HG02885 (cell line): ENCODE measurements at regions not wholly inside any gene's neighbourhood (a gene's known extent, or its start where the extent isn't known, plus 50 kb on each side); places are given as distances from the start of the nearest gene placed in this dataset.

Source experiments
- ATAC-seq: cut with Tn5 transposase; IDR thresholded peaks from one replicate; pipeline ENCODE4 v1.9.1; 2021; ENCODE audit warnings: mild to moderate bottlenecking; ENCODE audit not compliant: unreplicated experiment, poor library complexity

DNA sequence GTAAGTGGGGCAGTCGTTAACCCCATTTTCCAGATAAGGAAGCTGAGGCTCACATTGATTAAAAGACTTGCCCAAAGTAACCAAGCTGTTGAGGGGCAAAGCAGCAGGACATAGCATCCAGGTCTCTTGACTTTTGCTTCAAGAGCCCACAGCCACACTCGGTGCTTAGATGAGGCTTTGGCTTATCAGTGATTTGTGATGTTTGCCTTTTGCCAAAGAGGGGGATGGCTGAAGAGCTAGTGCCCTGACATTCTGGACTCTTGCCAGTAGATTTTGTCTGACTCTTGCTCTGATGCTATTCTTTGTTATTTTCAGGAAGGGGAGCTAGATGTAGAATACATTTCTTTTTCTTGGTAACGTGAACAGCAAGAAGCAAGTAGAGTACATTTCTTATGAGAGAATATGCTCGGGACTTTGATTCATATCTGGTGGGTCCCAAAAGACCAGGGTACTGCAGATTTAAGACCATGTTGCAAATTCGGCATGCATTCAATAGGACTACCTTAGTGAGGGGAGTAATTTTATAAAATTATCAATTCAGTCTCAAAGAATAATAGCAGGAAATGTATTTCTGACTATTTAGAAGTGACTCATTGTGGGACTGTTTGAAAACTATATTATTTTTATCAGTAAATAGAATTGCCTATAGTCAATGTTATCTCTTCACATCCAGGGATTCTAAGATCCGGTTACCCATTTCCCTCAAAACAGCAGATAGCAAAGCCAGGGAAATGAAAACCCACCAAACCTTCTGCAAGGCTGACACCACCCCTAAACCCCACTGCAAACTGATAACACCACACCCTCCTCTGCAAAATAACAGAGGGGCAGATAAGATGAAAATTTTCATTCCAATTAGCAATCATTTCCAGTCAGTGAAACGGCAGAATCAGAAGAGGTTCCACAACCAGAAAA is 180.0 kb upstream of the BMPER start:
- ATAC-seq: no peak

DNA sequence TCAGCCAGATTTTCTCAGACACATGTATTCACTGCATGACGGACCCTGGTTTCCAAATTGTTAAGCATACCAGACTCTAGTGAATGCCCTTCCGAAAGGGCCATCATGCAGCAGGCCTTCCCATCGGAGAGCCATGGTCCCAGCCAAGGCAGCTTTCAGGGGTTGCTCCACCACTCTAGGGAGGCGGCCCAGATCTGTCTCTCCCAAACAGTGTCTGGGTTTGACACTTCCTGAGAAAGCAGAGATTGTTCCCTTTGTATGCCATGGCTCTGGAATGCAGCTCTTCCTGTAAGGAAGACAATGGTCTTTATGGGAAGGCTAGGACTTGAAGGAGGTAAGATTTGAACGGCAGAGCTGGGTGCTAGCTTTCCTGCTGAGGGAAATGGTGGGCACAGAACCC is 178.8 kb upstream of the BMPER start:
- ATAC-seq: no peak

DNA sequence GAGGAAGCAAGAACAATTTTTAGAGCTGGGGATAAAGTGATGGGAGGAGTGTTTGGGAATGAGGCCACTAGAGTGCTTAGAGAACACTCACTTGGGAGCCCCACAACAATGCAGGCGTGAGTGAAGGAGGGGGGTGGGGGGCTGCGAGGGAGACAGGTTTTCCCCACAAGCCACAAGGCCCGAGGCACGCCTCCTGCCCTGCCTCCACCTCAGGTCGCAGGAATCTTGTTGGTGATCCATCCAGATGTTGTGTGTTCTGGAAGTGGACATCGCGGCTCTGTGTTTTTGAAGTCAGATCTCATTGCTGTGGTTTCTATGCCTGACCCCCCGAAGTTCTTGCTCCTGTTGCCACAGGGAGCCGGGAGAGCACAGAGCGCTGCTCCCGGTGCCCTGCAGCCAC is 178.0 kb upstream of the BMPER start:
- no peak for ATAC-seq

DNA sequence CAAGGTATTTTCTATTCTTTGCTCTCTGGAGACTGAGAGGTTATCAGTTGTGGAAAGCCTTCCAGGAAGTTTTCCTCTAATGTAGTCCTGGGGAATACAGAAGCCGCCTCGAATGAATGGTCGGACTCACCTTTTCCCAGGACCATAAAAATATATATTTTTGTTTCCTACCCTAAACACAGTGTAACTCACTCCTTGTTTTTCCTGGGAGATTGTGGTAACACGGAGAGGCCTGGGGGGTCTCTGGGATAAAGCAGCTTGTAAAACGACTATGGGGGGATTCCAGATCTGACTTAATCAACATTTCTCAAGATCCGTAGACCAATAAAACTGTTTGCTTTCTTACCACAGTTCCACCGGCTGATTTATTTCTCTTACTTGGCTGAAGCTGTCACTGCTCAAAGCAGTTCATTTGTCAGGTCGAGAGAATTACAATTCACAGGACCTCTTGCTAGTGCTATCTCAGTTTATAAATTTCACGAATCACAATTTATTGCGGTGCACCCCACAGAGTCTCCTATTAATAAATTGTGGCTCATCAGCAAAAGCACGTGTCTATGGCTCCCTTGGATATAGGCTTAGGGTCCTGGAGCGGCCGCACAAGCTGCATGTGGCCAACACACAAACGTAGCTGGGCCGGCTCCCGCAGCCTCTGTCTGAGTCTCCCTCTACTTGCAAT is 176.3 kb upstream of the BMPER start:
- no peak for ATAC-seq

DNA sequence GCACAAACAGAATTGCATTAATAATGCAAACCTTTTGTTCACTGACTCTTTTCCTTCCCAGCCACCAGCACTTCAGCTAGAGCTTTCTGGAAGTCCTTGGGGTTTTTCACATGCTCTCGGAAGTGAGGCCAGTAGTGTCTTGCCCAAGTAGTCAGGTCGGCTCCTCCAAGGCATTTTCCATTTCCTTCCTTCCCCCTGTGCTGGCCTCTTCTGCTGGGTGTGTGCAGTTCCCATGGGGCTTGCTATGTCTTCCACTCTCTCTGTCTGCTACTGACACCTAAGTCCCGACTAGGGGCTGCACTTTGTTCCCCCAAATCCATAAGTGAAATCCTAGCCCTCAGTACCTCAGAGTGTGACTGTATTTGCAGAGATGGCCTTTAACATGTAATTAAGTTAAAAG is 175.6 kb upstream of the BMPER start:
- ATAC-seq: no peak

DNA sequence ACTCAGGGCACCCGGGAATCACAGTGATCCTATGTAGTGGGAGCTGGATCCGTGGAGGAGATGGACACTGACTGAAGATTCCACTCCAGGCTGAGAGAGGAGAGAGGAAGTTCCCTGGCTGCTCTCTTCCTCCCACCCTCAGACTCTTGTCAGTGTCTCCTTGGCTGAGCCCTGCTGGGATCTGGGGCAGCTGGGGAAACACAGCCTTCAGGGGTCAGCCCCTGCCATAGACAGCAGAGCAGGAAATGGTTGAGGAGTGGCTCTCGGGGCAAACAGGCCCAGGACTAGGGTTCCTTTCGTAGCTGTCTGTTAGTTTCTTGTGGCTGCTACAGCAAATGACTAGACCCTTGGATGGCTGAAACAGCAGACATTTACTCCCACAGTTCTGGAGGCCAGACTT is 174.4 kb upstream of the BMPER start:
- ATAC-seq: no peak

DNA sequence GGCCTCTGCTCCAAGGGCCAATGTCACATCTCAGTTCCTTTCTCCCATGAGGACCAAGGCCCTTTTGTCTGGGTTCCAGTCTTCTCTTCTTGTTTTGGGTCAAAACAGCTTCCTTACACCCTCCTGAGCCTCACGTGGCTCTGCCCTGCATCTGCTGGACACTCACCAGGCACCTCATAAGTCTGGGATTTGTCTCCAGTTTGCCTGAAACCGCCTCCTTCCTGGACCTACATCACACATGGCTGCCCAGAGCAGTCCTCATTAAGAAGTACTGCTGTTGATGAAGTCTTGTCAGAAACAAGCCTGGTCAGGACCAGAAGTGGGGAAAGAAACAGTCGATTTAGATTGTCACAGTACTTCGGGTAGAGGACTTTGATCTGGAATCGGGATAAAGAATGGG is 173.4 kb upstream of the BMPER start:
- ATAC-seq: no peak

DNA sequence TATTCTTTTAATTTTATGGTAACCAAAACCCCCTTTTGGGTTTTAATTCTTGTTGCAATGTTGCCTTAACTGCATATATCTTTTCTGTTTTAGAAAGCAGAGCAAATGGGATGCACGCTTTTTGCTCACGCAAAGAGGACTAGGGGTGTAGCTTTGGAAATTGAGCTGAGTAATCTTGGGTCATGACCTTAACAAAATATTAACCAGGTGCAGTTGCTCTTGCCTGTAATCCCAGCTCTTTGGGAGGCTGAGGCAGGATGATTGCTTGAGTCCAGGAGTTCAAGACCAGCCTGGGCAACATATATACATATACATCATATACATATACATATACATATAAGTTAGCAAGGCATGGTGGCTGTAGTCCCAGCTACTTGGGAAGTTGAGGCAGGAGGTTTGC is 172.9 kb upstream of the BMPER start:
- no peak for ATAC-seq

DNA sequence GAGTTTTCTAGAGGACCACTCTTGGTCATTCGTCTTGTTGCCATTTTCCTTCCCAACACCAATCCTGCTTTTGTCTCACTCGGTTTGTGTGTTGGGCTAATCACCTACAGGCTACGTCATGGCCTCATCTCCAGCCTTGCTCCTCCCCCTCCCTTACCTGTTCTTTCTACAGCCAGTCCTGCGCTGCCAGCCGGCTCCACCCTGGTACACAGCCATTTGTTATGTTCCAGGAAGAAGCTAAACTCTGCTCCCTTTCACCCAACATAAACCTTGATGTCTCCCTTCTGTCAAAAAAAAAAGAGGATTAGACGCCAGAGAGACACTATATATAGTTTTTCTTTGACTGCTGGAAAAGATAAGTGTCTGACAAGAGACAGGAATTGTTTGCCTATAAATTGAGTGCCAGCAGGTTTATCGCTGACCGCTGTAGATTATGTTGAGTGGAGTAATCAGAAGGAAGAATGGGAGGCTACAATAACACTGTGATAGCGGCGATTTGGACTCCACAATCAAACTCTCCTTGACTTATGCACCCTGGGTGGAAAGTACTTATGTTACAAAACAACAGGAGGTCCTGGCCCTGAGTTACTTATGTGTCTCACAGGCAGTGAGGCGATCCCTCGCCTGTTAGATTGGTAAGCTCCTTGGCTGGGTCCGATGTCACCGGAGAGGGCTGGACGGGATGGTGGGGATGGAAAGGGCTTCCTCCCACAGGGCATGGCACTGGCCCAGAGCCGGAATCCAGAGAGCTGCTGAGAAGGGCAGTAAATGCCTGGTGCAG is 171.3 kb upstream of the BMPER start:
- no peak for ATAC-seq

DNA sequence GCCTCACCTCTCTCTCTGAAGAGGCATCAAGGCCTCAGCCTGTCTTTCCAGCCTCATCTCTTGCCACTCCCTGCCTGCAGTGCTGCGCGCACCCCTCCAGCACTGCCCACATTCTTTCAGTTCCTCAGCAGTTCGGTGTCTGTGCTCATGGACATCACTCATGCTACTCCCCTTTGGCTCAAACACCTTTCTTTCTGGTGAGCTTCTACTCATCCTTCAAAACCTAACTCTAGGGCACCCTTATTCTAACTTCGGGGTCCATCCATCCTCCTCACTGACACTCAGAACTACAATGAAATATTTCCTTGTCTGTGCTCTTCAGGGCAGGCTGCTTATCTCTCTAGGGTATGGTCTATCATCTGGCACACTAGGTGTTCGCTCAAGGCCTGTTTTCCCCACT is 169.9 kb upstream of the BMPER start:
- ATAC-seq: no peak

DNA sequence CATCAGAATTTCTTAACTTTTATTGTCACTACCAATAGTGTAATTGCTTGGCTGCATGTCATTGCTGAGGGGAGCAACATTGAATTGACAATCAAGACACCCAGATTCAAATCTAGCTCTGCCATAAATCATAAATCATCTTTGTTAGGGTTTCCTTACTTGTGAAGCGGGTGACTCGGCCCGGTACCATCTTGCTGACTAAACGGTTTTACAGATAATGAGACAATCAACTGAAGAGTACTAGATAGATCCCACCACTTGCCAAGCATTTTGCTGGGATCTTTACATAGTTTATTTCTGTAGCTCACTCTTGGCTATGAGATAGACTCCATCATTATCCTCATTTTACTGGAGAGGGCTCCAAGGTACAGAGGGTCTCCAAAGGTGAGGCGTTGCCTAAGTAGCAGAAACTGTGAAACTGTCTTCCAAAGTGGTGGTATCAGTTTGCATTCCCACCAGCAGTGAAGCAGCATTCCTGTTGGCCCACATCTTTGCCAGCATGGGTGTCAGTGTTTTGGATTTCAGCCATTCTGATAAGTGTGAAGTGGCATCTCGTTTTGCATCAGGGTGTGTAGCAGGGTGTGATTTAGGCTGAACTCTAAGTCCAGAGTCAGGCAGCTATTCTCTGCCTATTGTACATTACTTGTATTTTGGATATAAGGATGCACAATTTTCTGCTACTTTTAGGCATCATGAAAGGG is 168.7 kb upstream of the BMPER start:
- ATAC-seq: no peak

DNA sequence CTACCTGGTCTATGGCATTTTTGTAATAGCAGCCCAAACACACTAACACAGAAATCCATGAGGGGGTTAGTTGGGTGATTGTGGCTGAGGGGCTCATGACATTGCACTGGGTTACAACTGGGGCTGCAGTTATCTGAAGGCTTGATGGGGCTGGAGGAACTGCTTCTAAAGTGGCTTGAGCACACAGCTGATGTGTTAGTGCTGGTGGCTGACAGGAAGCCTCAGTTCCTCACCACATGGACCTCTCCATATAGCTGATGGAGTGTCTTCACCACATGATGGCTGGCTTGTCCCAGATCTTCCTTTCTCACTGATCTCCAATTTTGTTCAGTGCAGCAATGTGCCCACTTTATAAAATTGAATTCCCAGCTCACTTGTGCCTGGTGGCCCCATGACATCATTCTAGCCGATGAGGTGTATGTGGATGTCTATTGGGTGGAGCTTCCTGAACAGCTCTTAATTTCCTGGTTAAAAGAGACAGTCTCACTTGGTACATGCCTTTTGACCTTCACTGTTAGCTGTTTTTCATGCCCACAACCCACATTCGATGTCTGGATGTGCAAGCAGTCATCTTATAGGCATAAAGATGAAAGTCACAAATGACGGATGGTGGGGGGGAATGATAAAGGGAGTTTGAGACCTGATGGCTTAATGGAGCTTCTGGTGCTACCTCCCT is 166.9 kb upstream of the BMPER start:
- ATAC-seq: no peak

DNA sequence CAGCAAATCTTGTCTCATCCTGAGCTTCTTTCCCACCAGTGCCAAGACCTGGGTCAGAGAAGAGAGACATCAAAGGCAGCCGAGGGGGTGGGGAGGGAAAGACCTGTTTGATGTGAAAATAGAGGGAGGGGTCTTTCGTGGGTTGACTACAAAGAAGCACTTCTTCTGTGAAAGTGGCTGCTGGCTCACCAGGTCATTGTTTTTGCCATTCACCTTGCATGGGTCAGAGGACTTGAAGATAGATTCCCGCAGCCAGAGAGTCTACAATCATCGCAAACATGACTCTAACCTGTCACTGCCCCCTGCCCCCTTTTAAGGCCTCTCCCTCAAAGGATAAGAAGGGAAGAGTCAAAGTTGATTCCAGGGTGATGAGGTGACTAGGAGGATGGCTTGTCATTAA is 166.1 kb upstream of the BMPER start:
- no peak for ATAC-seq

DNA sequence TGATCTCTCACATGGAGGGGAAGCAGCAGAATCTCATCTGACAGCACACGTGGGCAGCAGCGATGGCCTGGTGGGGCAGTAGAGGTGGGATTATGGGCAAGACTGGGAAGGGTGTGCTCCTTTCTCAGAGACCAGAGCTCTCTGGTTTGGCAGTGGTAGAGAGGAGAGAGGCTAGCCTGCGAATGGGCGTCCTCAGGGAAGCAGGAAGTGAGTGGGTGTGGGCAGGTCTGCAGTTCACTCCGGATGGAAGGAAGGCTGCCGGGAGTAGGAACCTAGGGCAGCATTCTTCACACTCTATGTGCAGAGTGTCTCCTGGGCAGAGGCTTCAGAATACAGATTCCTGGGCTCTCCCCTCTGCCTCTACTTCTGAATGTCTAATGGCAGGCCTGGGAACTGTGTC is 162.8 kb upstream of the BMPER start:
- no peak for ATAC-seq

DNA sequence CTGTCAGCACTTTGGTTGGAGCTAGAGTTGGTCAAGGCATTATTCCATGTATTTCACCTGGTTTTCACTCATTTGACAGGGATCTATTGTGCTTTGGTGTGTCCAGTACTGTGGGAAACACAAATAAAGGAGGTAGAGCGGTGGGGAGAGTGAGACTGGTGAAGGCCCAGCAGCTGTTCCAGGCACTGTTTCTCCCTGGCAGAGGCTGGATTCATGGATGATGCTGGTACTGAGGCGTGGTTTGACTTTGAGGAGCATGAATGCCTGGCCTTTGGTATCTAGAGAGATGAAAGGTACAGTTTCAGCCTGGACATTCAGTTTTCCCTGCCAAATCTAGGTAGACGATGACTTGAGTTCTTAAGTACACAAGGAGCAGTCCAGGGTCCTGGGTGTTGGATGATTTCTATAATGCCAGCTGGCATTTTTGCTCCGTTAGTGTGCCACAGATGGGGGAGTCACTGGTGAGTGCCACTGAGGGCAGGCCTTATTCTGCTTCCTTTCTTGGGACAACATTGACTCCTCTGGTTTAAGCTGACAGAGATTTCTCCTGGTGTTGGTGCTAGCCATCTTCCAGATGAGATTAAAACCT is 162.2 kb upstream of the BMPER start:
- no peak for ATAC-seq

DNA sequence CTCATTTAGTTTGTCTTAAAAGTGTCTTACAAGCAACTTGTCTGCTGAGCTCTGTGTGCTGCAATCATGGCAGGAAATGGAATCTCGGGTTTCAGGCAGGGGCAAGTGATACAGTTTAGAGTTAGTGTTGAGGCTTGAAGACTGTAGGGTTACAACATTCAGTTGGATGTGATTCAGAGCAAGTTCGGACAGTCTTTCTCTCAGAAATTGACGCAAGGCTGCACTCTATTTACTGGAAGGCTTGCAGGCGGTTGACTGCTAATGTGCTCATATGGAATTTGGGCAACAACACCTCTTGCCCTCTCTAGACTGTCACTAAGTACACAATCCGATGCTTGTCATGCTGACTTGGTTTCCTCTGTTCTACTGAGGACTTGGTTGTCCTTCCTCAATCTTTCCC is 161.7 kb upstream of the BMPER start:
- no peak for ATAC-seq

DNA sequence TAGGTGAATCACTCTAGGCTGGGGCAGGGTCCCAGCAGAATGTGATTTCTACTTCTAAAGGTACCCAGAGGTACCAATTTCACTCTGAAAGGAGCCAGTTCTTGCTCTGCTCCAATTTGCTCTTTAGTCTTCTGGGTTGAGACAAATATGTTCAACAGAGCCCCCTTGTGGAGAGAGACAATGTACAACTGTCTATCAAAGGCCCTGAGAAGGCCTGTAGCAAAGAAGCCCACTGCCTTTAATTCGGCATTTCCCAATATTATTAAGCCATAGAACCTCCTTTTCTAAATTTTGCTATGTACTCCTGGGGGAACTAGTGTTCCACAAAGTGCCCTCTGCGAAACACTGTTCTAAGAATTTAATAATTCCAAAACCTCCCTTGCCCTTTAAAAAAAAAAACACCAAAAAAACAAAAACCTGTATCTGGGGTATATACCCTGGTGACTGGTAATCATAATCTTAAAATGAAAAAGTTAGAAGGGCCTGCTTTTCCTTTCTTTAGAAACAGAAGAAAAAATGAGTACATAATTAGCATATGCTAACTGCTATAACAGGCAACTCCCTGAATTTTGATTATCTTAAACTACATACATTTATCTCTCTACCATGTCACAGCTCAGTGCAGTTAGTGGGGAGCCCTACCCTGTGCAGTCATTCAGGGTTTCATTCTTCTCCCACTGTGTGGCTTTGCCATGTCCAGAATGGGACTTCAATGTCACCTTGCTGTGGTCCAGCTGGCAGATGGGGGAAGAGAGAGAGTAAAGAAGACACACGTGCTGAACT is 160.9 kb upstream of the BMPER start:
- ATAC-seq: no peak

DNA sequence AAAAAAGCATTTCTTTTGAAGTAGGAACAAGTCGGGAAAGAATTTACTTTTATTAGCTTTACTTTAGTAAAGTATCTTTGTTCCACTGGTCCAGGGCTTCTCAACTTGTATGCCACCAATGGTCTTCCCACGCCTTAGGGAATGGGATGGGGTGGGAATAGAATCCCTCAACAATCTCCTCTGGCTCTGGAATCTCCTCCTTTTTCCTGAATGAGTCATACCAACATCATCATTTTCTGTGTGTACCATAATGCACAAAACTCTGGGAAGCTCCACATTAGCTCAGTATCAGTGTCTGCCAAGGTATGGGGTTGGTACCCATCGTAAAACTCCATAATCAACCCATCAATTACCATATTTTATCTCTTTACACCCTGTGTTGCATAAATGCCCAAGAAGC is 159.4 kb upstream of the BMPER start:
- ATAC-seq: no peak

DNA sequence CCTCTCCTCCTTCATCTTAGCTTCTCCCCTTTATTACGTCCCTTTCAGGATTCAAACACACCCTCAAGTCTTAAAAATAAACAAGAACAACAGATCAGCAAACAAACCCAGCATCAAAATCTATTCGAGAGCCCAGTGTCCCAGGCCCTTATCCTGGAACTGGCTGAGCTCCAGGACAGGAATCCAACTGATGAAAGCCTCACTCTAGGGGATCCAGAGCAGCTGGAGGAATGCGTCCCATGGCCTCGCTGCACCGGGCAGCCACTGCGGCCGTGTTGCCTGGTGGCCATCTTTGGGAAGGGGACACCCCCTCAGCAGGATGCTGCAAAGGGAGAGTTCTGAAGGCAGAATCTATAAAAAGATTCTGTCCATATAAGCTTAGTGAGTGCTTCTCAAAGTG is 156.5 kb upstream of the BMPER start:
- no peak for ATAC-seq
